IPS-20b (cell line): ENCODE measurements at regions not wholly inside any gene's neighbourhood (a gene's known extent, or its start where the extent isn't known, plus 50 kb on each side); places are given as distances from the start of the nearest gene placed in this dataset.

ENCODE experiments used
- H3K27ac ChIP-seq: one replicate; pipeline ENCODE4 v1.5.1; 2013; ENCODE audit warnings: low read length
- H3K27me3 ChIP-seq: 2 replicates; pipeline ENCODE4 v1.6.1; 2013; ENCODE audit warnings: mild to moderate bottlenecking, low read length, inconsistent platforms; ENCODE audit not compliant: insufficient read depth
- H3K36me3 ChIP-seq: 2 replicates; pipeline ENCODE4 v1.6.1; 2013; ENCODE audit warnings: low read depth, mild to moderate bottlenecking, inconsistent platforms, low read length, moderate library complexity; ENCODE audit not compliant: insufficient read depth
- H3K4me1 ChIP-seq: 2 replicates; pipeline ENCODE4 v1.6.1; 2013; ENCODE audit warnings: mild to moderate bottlenecking, control low read depth, inconsistent platforms, low read length, moderate library complexity; ENCODE audit not compliant: insufficient read depth
- H3K4me3 ChIP-seq: 2 replicates; pipeline ENCODE4 v1.5.1; 2013; ENCODE audit warnings: mild to moderate bottlenecking, low read length, inconsistent platforms
- H3K9ac ChIP-seq: 2 replicates; pipeline ENCODE4 v1.6.1; 2013; ENCODE audit warnings: low read depth, mild to moderate bottlenecking, inconsistent platforms, low read length, moderate library complexity
- H3K9me3 ChIP-seq: 2 replicates; pipeline ENCODE4 v1.6.1; 2013; ENCODE audit warnings: mild to moderate bottlenecking, low read depth, low read length, inconsistent platforms; ENCODE audit not compliant: insufficient read depth

DNA sequence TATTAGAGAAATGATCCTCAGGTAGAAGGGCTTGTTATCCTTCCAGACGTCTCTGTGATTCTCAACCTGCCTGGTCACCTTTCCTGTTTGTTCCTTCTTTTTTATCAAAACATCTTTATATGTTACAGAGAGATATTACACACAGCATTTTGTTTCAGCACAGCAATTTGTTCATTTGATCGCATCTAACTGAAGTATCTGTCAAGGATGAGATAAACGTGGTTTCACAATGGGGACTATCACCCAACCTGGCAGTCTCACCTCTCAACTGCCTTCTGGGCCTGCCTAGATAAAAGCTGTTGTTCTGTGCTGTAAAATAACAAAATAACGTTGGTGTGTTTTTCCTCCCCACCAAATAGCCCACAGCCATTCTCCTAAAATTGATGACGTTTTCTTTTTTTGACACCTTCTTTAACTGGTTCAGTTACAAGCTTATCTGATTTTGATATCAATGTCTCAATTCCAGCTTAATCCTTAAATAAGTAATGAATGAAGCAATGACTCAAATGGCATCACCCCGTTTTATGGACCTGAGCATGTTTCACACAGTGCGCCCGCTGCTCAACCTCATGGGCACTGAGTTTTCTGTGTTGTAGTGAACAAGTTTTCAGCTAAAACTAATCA, 367.9 kb upstream of the RUNX1 start:
- H3K9me3 ChIP-seq, result peaks cover 4% of the 10 kb centered on the region; the same call in 1 of the 2 replicates
- no peak overlapping the region for H3K9ac ChIP-seq

GRCh38 chr21:35414507-35415139, 365.5 kb upstream of the RUNX1 start:
- H3K4me3 ChIP-seq, result no peak overlapping the region
- peak overlapping the region; percentile 22 for H3K27ac ChIP-seq
- no peaks in the 10 kb centered on the region for H3K36me3 ChIP-seq
- H3K4me1 ChIP-seq, result peaks cover 11% of the 10 kb centered on the region; the same call in 1 of the 2 replicates
- H3K9ac ChIP-seq, result no peak overlapping the region
- no peaks in the 10 kb centered on the region for H3K27me3 ChIP-seq
- no peaks in the 10 kb centered on the region for H3K9me3 ChIP-seq

More for the DNA sequence above, 367.9 kb upstream of the RUNX1 start:
- H3K27me3 ChIP-seq, result no peaks in the 10 kb centered on the region
- H3K4me1 ChIP-seq, result peaks cover 11% of the 10 kb centered on the region; the same call in 1 of the 2 replicates
- H3K27ac ChIP-seq, result no peak overlapping the region
- no peak overlapping the region for H3K4me3 ChIP-seq
- no peaks in the 10 kb centered on the region for H3K36me3 ChIP-seq

- H3K9ac ChIP-seq, result no peak overlapping the region
- H3K4me1 ChIP-seq, result peaks cover 11% of the 10 kb centered on the region; the same call in 1 of the 2 replicates
- no peaks in the 10 kb centered on the region for H3K27me3 ChIP-seq
- H3K27ac ChIP-seq, result peak overlapping the region; percentile 22
- H3K36me3 ChIP-seq, result no peaks in the 10 kb centered on the region
- no peak overlapping the region for H3K4me3 ChIP-seq
- no peaks in the 10 kb centered on the region for H3K9me3 ChIP-seq
Measured at GRCh38 chr21:35414056-35414455, 365.0 kb upstream of the RUNX1 start.

GRCh38 chr21:35412231-35412630, 363.1 kb upstream of the RUNX1 start:
- Histone ChIP-seq H3K27ac (no peak overlapping the region), H3K27me3 (no peaks in the 10 kb centered on the region), H3K36me3 (no peaks in the 10 kb centered on the region), H3K9me3 (no peaks in the 10 kb centered on the region), H3K4me3 (no peak overlapping the region), H3K9ac (no peak overlapping the region), H3K4me1 (peaks cover 11% of the 10 kb centered on the region; the same call in 1 of the 2 replicates)

- Histone ChIP-seq H3K4me3 (no peak overlapping the region), H3K27me3 (no peaks in the 10 kb centered on the region), H3K27ac (no peak overlapping the region), H3K4me1 (peaks cover 11% of the 10 kb centered on the region; the same call in 1 of the 2 replicates), H3K9me3 (no peaks in the 10 kb centered on the region), H3K9ac (no peak overlapping the region), H3K36me3 (no peaks in the 10 kb centered on the region)
Measured at GRCh38 chr21:35411434-35411833, 362.3 kb upstream of the RUNX1 start.

GRCh38 chr21:35410656-35411055, 361.6 kb upstream of the RUNX1 start:
- Histone ChIP-seq H3K27ac (no peak overlapping the region), H3K9me3 (no peaks in the 10 kb centered on the region), H3K4me1 (peaks cover 15% of the 10 kb centered on the region; the same call in 1 of the 2 replicates), H3K9ac (no peak overlapping the region), H3K27me3 (no peaks in the 10 kb centered on the region), H3K4me3 (no peak overlapping the region), H3K36me3 (no peaks in the 10 kb centered on the region)

DNA sequence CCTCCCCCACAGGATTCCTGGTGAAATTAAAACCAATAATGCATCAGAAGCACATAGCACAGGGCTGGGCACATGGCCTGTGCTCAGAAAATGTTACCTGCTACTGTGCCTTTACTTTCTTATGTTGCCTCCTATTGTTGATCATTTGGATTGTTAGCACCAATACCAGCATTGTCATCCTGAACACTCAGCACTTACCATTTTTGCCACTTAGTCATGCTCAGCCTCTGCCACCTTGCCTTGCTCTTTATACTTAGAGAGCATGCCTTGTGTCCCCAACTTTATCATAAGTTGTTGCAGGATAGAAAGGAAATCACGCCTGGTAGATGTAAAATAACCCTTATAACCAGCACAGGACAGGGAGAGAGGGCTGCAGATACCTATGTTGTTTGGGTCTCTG, 361.0 kb upstream of the RUNX1 start:
- Histone ChIP-seq H3K27me3 (no peaks in the 10 kb centered on the region), H3K9me3 (no peaks in the 10 kb centered on the region), H3K4me3 (no peak overlapping the region), H3K4me1 (peaks cover 16% of the 10 kb centered on the region; the same call in 1 of the 2 replicates), H3K27ac (no peak overlapping the region), H3K9ac (no peak overlapping the region), H3K36me3 (no peaks in the 10 kb centered on the region)

GRCh38 chr21:35408401-35408800, 359.3 kb upstream of the RUNX1 start:
- peaks cover 16% of the 10 kb centered on the region; the same call in 1 of the 2 replicates for H3K4me1 ChIP-seq
- H3K27me3 ChIP-seq, result no peaks in the 10 kb centered on the region
- H3K36me3 ChIP-seq, result no peaks in the 10 kb centered on the region
- no peak overlapping the region for H3K9ac ChIP-seq
- no peak overlapping the region for H3K4me3 ChIP-seq
- no peak overlapping the region for H3K27ac ChIP-seq
- H3K9me3 ChIP-seq, result no peaks in the 10 kb centered on the region

DNA sequence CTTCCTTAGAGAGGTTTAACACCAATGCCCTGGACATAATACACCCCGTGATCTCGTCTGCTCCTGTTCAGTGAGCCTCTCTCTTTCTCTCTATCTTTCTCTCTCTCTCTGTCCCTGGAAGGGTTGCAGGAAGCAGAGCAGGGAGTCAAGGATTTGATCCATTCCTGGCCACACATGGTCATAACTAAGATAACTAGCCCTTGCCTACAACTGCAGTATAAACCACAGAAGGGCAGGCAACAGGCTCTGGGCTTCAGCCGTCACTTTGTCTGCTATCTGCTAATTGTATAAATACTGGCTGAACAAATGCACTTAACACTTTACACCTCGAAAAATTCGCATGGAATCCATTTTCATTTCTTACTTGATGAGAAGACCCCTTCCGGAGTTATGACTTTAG, 357.5 kb upstream of the RUNX1 start:
- Histone ChIP-seq H3K9me3 (no peaks in the 10 kb centered on the region), H3K36me3 (no peaks in the 10 kb centered on the region), H3K27me3 (no peaks in the 10 kb centered on the region), H3K4me3 (no peak overlapping the region), H3K27ac (no peak overlapping the region), H3K9ac (no peak overlapping the region), H3K4me1 (peaks cover 16% of the 10 kb centered on the region; the same call in 1 of the 2 replicates)

GRCh38 chr21:35405981-35406380, 356.9 kb upstream of the RUNX1 start:
- Histone ChIP-seq H3K36me3 (no peaks in the 10 kb centered on the region), H3K27me3 (no peaks in the 10 kb centered on the region)

GRCh38 chr21:35404247-35404646, 355.1 kb upstream of the RUNX1 start:
- no peaks in the 10 kb centered on the region for H3K36me3 ChIP-seq
- no peak overlapping the region for H3K4me3 ChIP-seq
- H3K27me3 ChIP-seq, result no peaks in the 10 kb centered on the region
- peak overlapping the region; percentile 11; the same call in 1 of the 2 replicates for H3K9ac ChIP-seq
- no peaks in the 10 kb centered on the region for H3K9me3 ChIP-seq
- H3K27ac ChIP-seq, result no peak overlapping the region
- peaks cover 19% of the 10 kb centered on the region; the same call in 1 of the 2 replicates for H3K4me1 ChIP-seq

More at GRCh38 chr21:35405981-35406380, 356.9 kb upstream of the RUNX1 start:
- Histone ChIP-seq H3K9me3 (no peaks in the 10 kb centered on the region), H3K27ac (no peak overlapping the region), H3K4me3 (no peak overlapping the region), H3K4me1 (peaks cover 16% of the 10 kb centered on the region; the same call in 1 of the 2 replicates), H3K9ac (no peak overlapping the region)

GRCh38 chr21:35402061-35402460, 353.0 kb upstream of the RUNX1 start:
- H3K36me3 ChIP-seq, result no peaks in the 10 kb centered on the region
- no peaks in the 10 kb centered on the region for H3K27me3 ChIP-seq
- no peak overlapping the region for H3K9ac ChIP-seq

More at GRCh38 chr21:35402061-35402460, 353.0 kb upstream of the RUNX1 start:
- no peaks in the 10 kb centered on the region for H3K9me3 ChIP-seq
- no peak overlapping the region for H3K27ac ChIP-seq
- peaks cover 19% of the 10 kb centered on the region; the same call in 1 of the 2 replicates for H3K4me1 ChIP-seq
- H3K4me3 ChIP-seq, result no peak overlapping the region
